ENCODE measurements at regions not wholly inside any gene's neighbourhood (a gene's known extent, or its start where the extent isn't known, plus 50 kb on each side); places are given as distances from the start of the nearest gene placed in this dataset.

DNA sequence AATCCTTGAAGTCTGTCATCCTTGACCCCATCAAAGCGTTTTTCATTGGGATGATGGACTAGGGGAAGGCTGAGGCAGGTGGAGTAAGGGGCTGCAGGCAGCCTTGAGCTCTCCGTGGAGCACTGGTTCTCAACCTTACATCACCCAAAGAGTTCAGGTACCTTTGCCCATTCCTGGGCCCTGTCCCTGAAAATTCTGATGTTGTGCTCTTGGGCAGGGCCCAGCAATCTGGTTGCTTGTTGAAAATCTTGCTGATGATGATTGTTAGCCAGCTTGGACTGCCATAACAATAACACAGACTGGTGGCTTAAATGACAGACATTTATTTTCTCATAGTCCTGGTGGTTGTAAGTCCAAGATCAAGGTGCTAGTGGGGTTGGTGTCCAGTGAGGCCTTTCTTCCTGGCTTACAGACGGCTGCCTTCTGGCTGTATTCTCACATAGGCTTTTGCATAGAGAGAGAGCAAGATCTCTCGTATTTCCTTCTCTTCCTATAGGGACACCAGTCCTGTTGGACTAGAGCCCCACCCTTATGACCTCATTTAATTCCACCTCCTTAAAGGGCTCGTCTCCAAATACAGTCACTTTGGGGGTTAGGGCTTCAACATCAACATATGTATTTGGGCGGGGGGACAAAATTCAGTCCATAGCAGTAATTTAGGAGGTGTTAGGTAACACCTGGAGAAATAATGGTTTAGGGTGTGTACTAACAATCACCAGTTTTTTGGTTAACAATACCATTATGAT, 104.9 kb downstream of the PLEKHG1 start:
- H3K36me3 ChIP-seq: no peaks in the 10 kb centered on the region
- H3K4me1 ChIP-seq: peaks cover 3% of the 10 kb centered on the region
- TF ChIP-seq EP300 (IDR thresholded peaks at IDR 0.05) (no peak), POLR2A (IDR thresholded peaks at IDR 0.05) (no peak), POLR2AphosphoS5 (IDR thresholded peaks at IDR 0.05) (no peak)
- TF ChIP-seq, protein P1, sequence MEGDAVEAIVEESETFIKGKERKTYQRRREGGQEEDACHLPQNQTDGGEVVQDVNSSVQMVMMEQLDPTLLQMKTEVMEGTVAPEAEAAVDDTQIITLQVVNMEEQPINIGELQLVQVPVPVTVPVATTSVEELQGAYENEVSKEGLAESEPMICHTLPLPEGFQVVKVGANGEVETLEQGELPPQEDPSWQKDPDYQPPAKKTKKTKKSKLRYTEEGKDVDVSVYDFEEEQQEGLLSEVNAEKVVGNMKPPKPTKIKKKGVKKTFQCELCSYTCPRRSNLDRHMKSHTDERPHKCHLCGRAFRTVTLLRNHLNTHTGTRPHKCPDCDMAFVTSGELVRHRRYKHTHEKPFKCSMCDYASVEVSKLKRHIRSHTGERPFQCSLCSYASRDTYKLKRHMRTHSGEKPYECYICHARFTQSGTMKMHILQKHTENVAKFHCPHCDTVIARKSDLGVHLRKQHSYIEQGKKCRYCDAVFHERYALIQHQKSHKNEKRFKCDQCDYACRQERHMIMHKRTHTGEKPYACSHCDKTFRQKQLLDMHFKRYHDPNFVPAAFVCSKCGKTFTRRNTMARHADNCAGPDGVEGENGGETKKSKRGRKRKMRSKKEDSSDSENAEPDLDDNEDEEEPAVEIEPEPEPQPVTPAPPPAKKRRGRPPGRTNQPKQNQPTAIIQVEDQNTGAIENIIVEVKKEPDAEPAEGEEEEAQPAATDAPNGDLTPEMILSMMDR (IDR thresholded peaks at IDR 0.05): no peak
- whole genome bisulfite sequencing: 86% methylated on average over 6 of the region's 6 CpGs
- H3K27me3 ChIP-seq: no peaks in the 10 kb centered on the region
- DNase-seq (ENCODE audit: low spot score in 2 of 2): no peak
- no peak overlapping the region for H3K27ac ChIP-seq
- no peaks in the 10 kb centered on the region for H3K9me3 ChIP-seq
- no peak overlapping the region for H3K4me3 ChIP-seq

DNA sequence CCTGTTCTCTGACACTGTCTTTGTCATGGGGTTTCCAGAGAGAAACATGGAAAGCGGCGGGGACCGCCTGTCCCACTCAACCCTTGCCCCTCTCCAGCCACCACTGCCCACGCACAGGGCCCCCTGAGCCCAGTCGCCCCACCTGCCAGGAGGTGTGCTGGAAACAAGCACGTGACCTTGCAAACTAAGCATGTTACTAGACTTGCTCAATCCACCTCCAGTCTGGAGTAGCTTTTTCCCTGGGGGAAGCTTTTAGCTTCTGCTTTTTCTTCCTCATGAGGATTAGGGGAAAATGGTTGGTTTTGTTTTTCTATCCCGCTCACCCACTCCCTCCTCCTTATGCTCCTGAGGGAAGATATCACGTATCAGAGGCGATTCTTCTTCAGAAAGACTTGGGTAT, 105.7 kb downstream of the PLEKHG1 start:
- no peaks in the 10 kb centered on the region for H3K36me3 ChIP-seq
- no peak overlapping the region for H3K4me3 ChIP-seq
- H3K9me3 ChIP-seq: no peaks in the 10 kb centered on the region
- WGBS: 81% methylated on average over 9 of the region's 9 CpGs
- H3K27me3 ChIP-seq: no peaks in the 10 kb centered on the region
- peaks cover 3% of the 10 kb centered on the region for H3K4me1 ChIP-seq
- TF ChIP-seq, protein P1 (IDR thresholded peaks at IDR 0.05): no peak
- TF ChIP-seq POLR2AphosphoS5 (IDR thresholded peaks at IDR 0.05) (no peak), EP300 (IDR thresholded peaks at IDR 0.05) (no peak), POLR2A (IDR thresholded peaks at IDR 0.05) (no peak)
- no peak overlapping the region for H3K27ac ChIP-seq
- no peak for DNase-seq (ENCODE audit: low spot score in 2 of 2)

DNA sequence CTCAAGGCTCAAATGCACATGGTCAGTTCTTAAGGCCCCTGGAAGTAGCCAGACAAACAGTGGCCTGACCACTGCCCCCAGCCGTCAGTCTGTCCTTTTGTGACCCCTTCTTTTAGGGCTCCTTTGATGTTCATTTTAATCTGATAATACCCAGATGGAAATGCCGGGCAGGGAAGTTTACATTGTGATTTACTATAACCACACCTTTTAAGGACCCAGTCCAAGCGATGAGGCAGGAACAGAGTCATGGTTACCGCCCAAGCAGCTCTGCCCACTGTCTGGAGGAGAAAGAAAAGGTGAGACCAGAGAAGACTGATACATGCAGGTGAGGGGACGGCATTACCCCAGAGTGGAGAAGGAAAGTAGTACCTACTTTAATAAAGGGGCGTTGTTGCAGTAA, 110.6 kb downstream of the PLEKHG1 start:
- Histone ChIP-seq H3K4me3 (no peak overlapping the region), H3K27ac (no peak overlapping the region), H3K4me1 (peaks cover 19% of the 10 kb centered on the region), H3K36me3 (no peaks in the 10 kb centered on the region), H3K9me3 (no peaks in the 10 kb centered on the region), H3K27me3 (no peaks in the 10 kb centered on the region)
- WGBS: 53% methylated on average over 6 of the region's 6 CpGs
- TF ChIP-seq EP300 (IDR thresholded peaks at IDR 0.05) (no peak), POLR2AphosphoS5 (IDR thresholded peaks at IDR 0.05) (no peak), POLR2A (IDR thresholded peaks at IDR 0.05) (no peak)
- TF ChIP-seq, protein P1 (IDR thresholded peaks at IDR 0.05): no peak
- no peak for DNase-seq (ENCODE audit: low spot score in 2 of 2)

DNA sequence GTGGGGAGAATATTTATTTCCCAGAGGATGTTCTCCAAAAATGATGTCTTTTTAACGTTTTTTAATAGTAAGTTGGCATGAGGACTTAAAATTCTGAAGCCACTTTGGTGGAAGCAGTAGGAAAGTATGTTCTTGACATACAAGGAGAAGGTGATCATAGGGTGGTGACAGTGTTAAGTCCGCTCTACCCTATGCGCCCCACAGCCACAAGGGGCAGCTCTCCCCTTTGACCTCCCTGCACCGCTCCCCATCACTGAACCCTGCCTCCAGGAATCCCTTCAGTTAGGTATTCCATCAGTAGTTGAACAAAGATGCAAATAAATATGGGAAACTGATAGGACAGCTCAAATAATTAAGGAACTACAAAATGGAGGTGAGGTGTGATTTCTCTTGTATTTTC, 111.4 kb downstream of the PLEKHG1 start:
- Histone ChIP-seq H3K27me3 (no peaks in the 10 kb centered on the region), H3K27ac (no peak overlapping the region), H3K4me3 (no peak overlapping the region), H3K36me3 (no peaks in the 10 kb centered on the region), H3K4me1 (peaks cover 16% of the 10 kb centered on the region), H3K9me3 (no peaks in the 10 kb centered on the region)
- no peak for DNase-seq (ENCODE audit: low spot score in 2 of 2)
- 89% methylated on average over 4 of the region's 4 CpGs for WGBS
- TF ChIP-seq POLR2AphosphoS5 (IDR thresholded peaks at IDR 0.05): no peak
- TF ChIP-seq POLR2A (IDR thresholded peaks at IDR 0.05): no peak
- TF ChIP-seq, protein P1 (IDR thresholded peaks at IDR 0.05): no peak
- TF ChIP-seq EP300 (IDR thresholded peaks at IDR 0.05): no peak

DNA sequence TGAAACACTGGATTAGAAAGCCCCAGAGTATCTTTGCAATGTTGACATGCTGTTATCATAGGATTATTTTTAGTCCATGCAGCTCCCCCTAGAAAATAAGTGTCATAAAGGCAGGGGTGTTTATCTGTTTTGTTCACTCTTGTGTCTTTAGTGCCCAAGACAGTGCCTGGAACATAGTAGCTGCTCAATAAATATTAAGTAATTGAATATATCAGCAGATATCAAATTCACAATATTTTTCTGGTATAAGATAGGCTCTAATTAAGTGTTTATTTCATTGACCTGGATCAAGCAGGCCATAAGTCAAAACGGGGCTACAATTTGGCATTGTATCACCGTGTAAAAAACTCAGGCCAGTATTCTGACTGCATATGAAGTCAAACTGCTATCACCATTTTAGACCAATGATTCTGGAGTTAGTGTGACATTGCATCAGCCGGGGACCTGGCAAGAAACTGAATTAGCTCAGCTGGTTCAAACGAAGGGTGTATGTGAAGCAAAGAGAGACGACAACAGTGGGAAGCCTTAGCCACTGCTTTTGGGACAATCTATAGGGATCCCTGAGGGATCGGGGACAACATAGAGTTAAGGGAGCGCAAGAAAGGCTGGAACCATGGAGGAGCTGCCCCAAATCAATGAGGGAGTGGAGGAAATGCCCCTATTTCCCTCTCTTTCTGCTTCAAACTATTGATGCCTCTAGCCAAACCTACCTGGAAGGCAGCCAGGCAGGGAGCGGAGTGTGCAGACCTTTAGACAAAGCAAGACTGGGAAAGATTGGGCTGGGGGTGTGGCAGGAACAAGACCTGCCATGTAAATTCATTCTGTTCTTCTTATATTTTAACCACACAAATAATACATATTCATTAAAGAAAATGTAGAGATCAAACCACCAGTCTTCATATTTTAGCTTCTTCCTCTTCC, 112.2 kb downstream of the PLEKHG1 start:
- WGBS: 57% methylated on average over 8 of the region's 8 CpGs
- Histone ChIP-seq H3K4me1 (peaks cover 16% of the 10 kb centered on the region), H3K9me3 (no peaks in the 10 kb centered on the region), H3K36me3 (no peaks in the 10 kb centered on the region), H3K27ac (peak overlapping the region; percentile 73), H3K4me3 (no peak overlapping the region), H3K27me3 (no peaks in the 10 kb centered on the region)
- no peak for DNase-seq (ENCODE audit: low spot score in 2 of 2)
- no peak for TF ChIP-seq POLR2AphosphoS5 (IDR thresholded peaks at IDR 0.05)
- TF ChIP-seq, protein P1 (IDR thresholded peaks at IDR 0.05): no peak
- no peak for TF ChIP-seq EP300 (IDR thresholded peaks at IDR 0.05)
- no peak for TF ChIP-seq POLR2A (IDR thresholded peaks at IDR 0.05)
